ENCODE measurements at regions not wholly inside any gene's neighbourhood (a gene's known extent, or its start where the extent isn't known, plus 50 kb on each side); places are given as distances from the start of the nearest gene placed in this dataset.

GRCh38 chr1:216818284-216818683 is 95.1 kb upstream of the ESRRG start:
- TF ChIP-seq CEBPB (IDR thresholded peaks at IDR 0.05): no peak
- no peak for TF ChIP-seq TAF1 (IDR thresholded peaks at IDR 0.05; ENCODE audit: low read depth)
- TF ChIP-seq USF1 (IDR thresholded peaks at IDR 0.05): no peak
- TF ChIP-seq NFIC (IDR thresholded peaks at IDR 0.05): no peak
- TF ChIP-seq MAX (IDR thresholded peaks at IDR 0.05): no peak
- TF ChIP-seq TEAD4 (IDR thresholded peaks at IDR 0.05): no peak
- TF ChIP-seq FOXM1 (IDR thresholded peaks at IDR 0.05; ENCODE audit: borderline replicate concordance, low read depth): no peak
